ENCODE measurements at regions not wholly inside any gene's neighbourhood (a gene's known extent, or its start where the extent isn't known, plus 50 kb on each side); places are given as distances from the start of the nearest gene placed in this dataset.

- no peak for TF ChIP-seq CTCF (IDR thresholded peaks at IDR 0.05)
- no peak for ATAC-seq
- intact Hi-C loops (cut with DNase I) = no loop called here
Observed at GRCh38 chr1:90193116-90193515, 198.2 kb downstream of the ZNF326 start.

GRCh38 chr1:90192408-90192807 lies 197.5 kb downstream of the ZNF326 start:
- no peak overlapping the region for H3K4me3 ChIP-seq
- TF ChIP-seq CTCF (IDR thresholded peaks at IDR 0.05) = no peak
- no peaks in the 10 kb centered on the region for H3K4me1 ChIP-seq
- no peak for ATAC-seq
- intact Hi-C loops (cut with DNase I) = no loop called here
- peaks cover 0 to 4% of the 10 kb centered on the region in 2 donors for H3K27me3 ChIP-seq
- no peak for DNase-seq
- H3K27ac ChIP-seq = no peak overlapping the region
- H3K36me3 ChIP-seq = no peaks in the 10 kb centered on the region
- H3K9me3 ChIP-seq = no peaks in the 10 kb centered on the region

More at GRCh38 chr1:90193116-90193515, 198.2 kb downstream of the ZNF326 start:
- no peak for DNase-seq
- Histone ChIP-seq H3K9me3 (no peaks in the 10 kb centered on the region), H3K27ac (no peak overlapping the region), H3K36me3 (no peaks in the 10 kb centered on the region), H3K27me3 (peaks cover 0 to 4% of the 10 kb centered on the region in 2 donors), H3K4me1 (no peaks in the 10 kb centered on the region), H3K4me3 (no peak overlapping the region)

- H3K27ac ChIP-seq = no peak overlapping the region
- no peak for TF ChIP-seq CTCF (IDR thresholded peaks at IDR 0.05)
Observed at GRCh38 chr1:90190523-90190922, 195.6 kb downstream of the ZNF326 start.

GRCh38 chr1:90189889-90190288 lies 195.0 kb downstream of the ZNF326 start:
- no peak for DNase-seq
- Histone ChIP-seq H3K27me3 (no peaks in the 10 kb centered on the region), H3K27ac (no peak overlapping the region), H3K36me3 (no peaks in the 10 kb centered on the region), H3K4me3 (no peak overlapping the region), H3K9me3 (no peaks in the 10 kb centered on the region), H3K4me1 (no peaks in the 10 kb centered on the region)
- intact Hi-C loops (cut with DNase I) = no loop called here
- ATAC-seq = no peak
- no peak for TF ChIP-seq CTCF (IDR thresholded peaks at IDR 0.05)

More at GRCh38 chr1:90190523-90190922, 195.6 kb downstream of the ZNF326 start:
- ATAC-seq = no peak
- H3K9me3 ChIP-seq = no peaks in the 10 kb centered on the region
- no peaks in the 10 kb centered on the region for H3K27me3 ChIP-seq
- H3K4me1 ChIP-seq = no peaks in the 10 kb centered on the region
- H3K36me3 ChIP-seq = no peaks in the 10 kb centered on the region
- H3K4me3 ChIP-seq = no peak overlapping the region
- no peak for DNase-seq
- intact Hi-C loops (cut with DNase I) = no loop called here

GRCh38 chr1:90187323-90187585 lies 192.3 kb downstream of the ZNF326 start:
- no peaks in the 10 kb centered on the region for H3K9me3 ChIP-seq
- no peak overlapping the region for H3K4me3 ChIP-seq
- H3K4me1 ChIP-seq = no peaks in the 10 kb centered on the region
- ATAC-seq = no peak
- DNase-seq = no peak
- TF ChIP-seq CTCF (IDR thresholded peaks at IDR 0.05) = no peak
- intact Hi-C loops (cut with DNase I) = no loop called here
- H3K27ac ChIP-seq = no peak overlapping the region
- no peaks in the 10 kb centered on the region for H3K27me3 ChIP-seq
- no peaks in the 10 kb centered on the region for H3K36me3 ChIP-seq

Data from left lung (tissue), 4 donors.